SK-N-SH (cell line): ENCODE measurements at regions not wholly inside any gene's neighbourhood (a gene's known extent, or its start where the extent isn't known, plus 50 kb on each side); places are given as distances from the start of the nearest gene placed in this dataset.

Experiments
- CTCF ChIA-PET: fragments of 300-600, 350-600 bp; formaldehyde crosslinking; extraction: SDS; loops from one replicate; lab custom pipeline; 2021; lab: Yijun Ruan, JAX
- POLR2A ChIA-PET: fragments of 350-600 bp; sonication (Branson Sonifier 250); formaldehyde crosslinking; extraction: SDS; loops from one replicate; lab custom pipeline; 2020; ENCODE audit warnings: antibody characterized with exemption, inconsistent platforms; lab: Yijun Ruan, JAX
- DNase-seq: peaks from one replicate; pipeline ENCODE4 v3.0.0; 2012
- H2AFZ ChIP-seq: fragments of 200-600 bp; sonication (generic); 2 replicates; pipeline ENCODE4 v1.8.1; 2016; ENCODE audit warnings: antibody characterized with exemption, mild to moderate bottlenecking, low read depth
- H3F3A ChIP-seq: fragments of 200-600 bp; sonication (generic); replicated peaks from 2 replicates; pipeline ENCODE3; 2016; ENCODE audit warnings: antibody characterized with exemption, mild to moderate bottlenecking; ENCODE audit not compliant: insufficient read depth
- H3K27ac ChIP-seq, 2 experiments: fragments of 200-500 bp in 1 of 2; fragments of 200-600 bp in 1 of 2; sonication (Bioruptor generic) in 1 of 2; sonication (generic), shearing (Covaris generic) in 1 of 2; 2 replicates each; pipeline versions ENCODE4 v1.5.1 to v1.6.1; 2014 to 2016; ENCODE audit warnings: low read depth in 2 of 2, inconsistent platforms in 1 of 2, low read length in 1 of 2, mild to moderate bottlenecking in 1 of 2, mixed read lengths in 1 of 2
- H3K27me3 ChIP-seq: fragments of 200-600 bp; sonication (generic), shearing (Covaris generic); 2 replicates; pipeline ENCODE4 v1.6.1; 2016; ENCODE audit warnings: mixed run types; ENCODE audit not compliant: insufficient read depth
- H3K36me3 ChIP-seq, 2 experiments: fragments of 200-500 bp in 1 of 2; fragments of 200-600 bp in 1 of 2; sonication (Bioruptor generic) in 1 of 2; sonication (generic) in 1 of 2; replicated peaks in 1 of 2; 2 replicates each; pipeline versions ENCODE3 to v1.5.1; 2014 to 2016; ENCODE audit warnings: low read length in 1 of 2, mild to moderate bottlenecking in 1 of 2; ENCODE audit not compliant: insufficient read depth in 2 of 2, control insufficient read depth in 1 of 2
- H3K4me1 ChIP-seq, 2 experiments: fragments of 200-500 bp in 1 of 2; fragments of 200-600 bp in 1 of 2; sonication (Bioruptor generic) in 1 of 2; sonication (generic), shearing (Covaris generic) in 1 of 2; 2 replicates each; pipeline versions ENCODE4 v1.5.1 to v1.6.1; 2014 to 2016; ENCODE audit warnings: low read depth in 1 of 2, low read length in 1 of 2, mixed run types in 1 of 2; ENCODE audit not compliant: insufficient read depth in 2 of 2, control insufficient read depth in 1 of 2
- H3K4me2 ChIP-seq: fragments of 200-600 bp; sonication (generic), shearing (Covaris generic); 2 replicates; pipeline ENCODE4 v1.6.1; 2017; ENCODE audit warnings: mixed run types
- H3K4me3 ChIP-seq, 2 experiments: fragments of 200-500 bp in 1 of 2; fragments of 200-600 bp in 1 of 2; sonication (Bioruptor generic) in 1 of 2; sonication (generic), shearing (Covaris generic) in 1 of 2; 2 replicates each; pipeline versions ENCODE4 v1.5.1 to v1.8.1; 2014 to 2016; ENCODE audit warnings: low read depth in 2 of 2, inconsistent platforms in 1 of 2, low read length in 1 of 2, mild to moderate bottlenecking in 1 of 2, mixed read lengths in 1 of 2, moderate library complexity in 1 of 2
- H3K79me2 ChIP-seq: fragments of 200-600 bp; sonication (generic); 2 replicates; pipeline ENCODE4 v1.8.1; 2017; ENCODE audit warnings: mild to moderate bottlenecking; ENCODE audit not compliant: insufficient read depth
- H3K9ac ChIP-seq: fragments of 200-600 bp; sonication (generic); 2 replicates; pipeline ENCODE4 v1.6.1; 2017; ENCODE audit warnings: mixed run types
- H3K9me2 ChIP-seq: fragments of 200-600 bp; sonication (generic); 2 replicates; pipeline ENCODE4 v1.6.1; 2017; ENCODE audit warnings: mixed run types
- H3K9me3 ChIP-seq: fragments of 200-600 bp; sonication (generic); 2 replicates; pipeline ENCODE4 v1.6.1; 2017; ENCODE audit warnings: mixed run types, mild to moderate bottlenecking, moderate library complexity
- H4K20me1 ChIP-seq: fragments of 200-600 bp; sonication (generic); 2 replicates; pipeline ENCODE4 v1.6.1; 2017; ENCODE audit warnings: mild to moderate bottlenecking, mixed run types; ENCODE audit not compliant: insufficient read depth
- ELF1 ChIP-seq: IDR thresholded peaks from 2 replicates; pipeline ENCODE4 v1.4.0; 2012
- EP300 ChIP-seq, 2 experiments: IDR thresholded peaks; 2 replicates each; pipeline versions ENCODE4 v1.4.0 to v1.6.1; 2012; ENCODE audit warnings: borderline replicate concordance in 1 of 2, low read depth in 1 of 2, low read length in 1 of 2
- FOSL2 ChIP-seq: IDR thresholded peaks from 2 replicates; pipeline ENCODE4 v1.4.0; 2012; ENCODE audit warnings: low read depth, mild to moderate bottlenecking, moderate library complexity, borderline replicate concordance
- FOXJ3 ChIP-seq: sonication (generic); formaldehyde crosslinking; IDR thresholded peaks from 2 replicates; pipeline ENCODE4 v1.5.1; 2020; ENCODE audit warnings: mild to moderate bottlenecking, missing genetic modification reagents
- FOXM1 ChIP-seq: IDR thresholded peaks from 2 replicates; pipeline ENCODE4 v1.4.0; 2012; ENCODE audit warnings: low read depth, mild to moderate bottlenecking
- JUND ChIP-seq: IDR thresholded peaks from 2 replicates; pipeline ENCODE4 v1.4.0; 2012
- MAX ChIP-seq: IDR thresholded peaks from 2 replicates; pipeline ENCODE4 v1.4.0; 2012; ENCODE audit warnings: low read depth
- MEF2A ChIP-seq: IDR thresholded peaks from 2 replicates; pipeline ENCODE4 v1.4.0; 2012; ENCODE audit warnings: low read depth, borderline replicate concordance
- MXI1 ChIP-seq: IDR thresholded peaks from 2 replicates; pipeline ENCODE4 v1.6.1; 2012; ENCODE audit warnings: mild to moderate bottlenecking, low read depth, low read length, improper control_type of control experiment
- PBX3 ChIP-seq: IDR thresholded peaks from 2 replicates; pipeline ENCODE4; 2012
- POLR2AphosphoS5 ChIP-seq: IDR thresholded peaks from 2 replicates; pipeline ENCODE4 v1.6.1; 2012; ENCODE audit warnings: low read depth, low read length
- REST ChIP-seq: IDR thresholded peaks from 2 replicates; pipeline ENCODE4 v1.6.1; 2012; ENCODE audit warnings: mild to moderate bottlenecking, low read depth, low read length, moderate library complexity
- SIN3A ChIP-seq: IDR thresholded peaks from 2 replicates; pipeline ENCODE4 v1.6.1; 2012; ENCODE audit warnings: low read depth, mild to moderate bottlenecking, low read length, moderate library complexity, borderline replicate concordance
- TEAD4 ChIP-seq: IDR thresholded peaks from 2 replicates; pipeline ENCODE4 v1.4.0; 2012; ENCODE audit warnings: mild to moderate bottlenecking, borderline replicate concordance; ENCODE audit not compliant: insufficient read depth
- USF1 ChIP-seq: IDR thresholded peaks from 2 replicates; pipeline ENCODE4 v1.4.0; 2012; ENCODE audit warnings: low read depth, borderline replicate concordance
- USF2 ChIP-seq: fragments of 150-350 bp; IDR thresholded peaks from 2 replicates; pipeline ENCODE4 v1.6.1; 2017; ENCODE audit warnings: antibody characterized with exemption, low read length, low read depth, borderline replicate concordance
- WGBS: methylation state at CpG from one replicate; pipeline ENCODE4 v1.1.6; 2017; ENCODE audit warnings: low lambda C conversion rate; 5-methylcytosine and 5-hydroxymethylcytosine counted together

- H3K36me3 ChIP-seq = no peaks in the 10 kb centered on the region
- no peak overlapping the region for H3K9ac ChIP-seq
- no peaks in the 10 kb centered on the region for H3K9me2 ChIP-seq
- no peak overlapping the region for H3K27ac ChIP-seq
- H3K79me2 ChIP-seq = no peaks in the 10 kb centered on the region
- H2AFZ ChIP-seq = no peak overlapping the region
- POLR2A ChIA-PET = no interaction called here
- WGBS = 95% methylated on average over 7 of the region's 7 CpGs
- no peak for DNase-seq
- no peak overlapping the region for H3K4me3 ChIP-seq
- H4K20me1 ChIP-seq = no peaks in the 10 kb centered on the region
- H3K27me3 ChIP-seq = no peaks in the 10 kb centered on the region
- H3K4me2 ChIP-seq = no peak overlapping the region
- H3K4me1 ChIP-seq = no peaks in the 10 kb centered on the region
- CTCF ChIA-PET = no interaction called here
- TF ChIP-seq FOSL2 = no peak
- no peak for TF ChIP-seq TEAD4
- no peak for TF ChIP-seq MXI1
- no peak for TF ChIP-seq MEF2A
- H3F3A ChIP-seq = no peaks in the 10 kb centered on the region
- H3K9me3 ChIP-seq = no peaks in the 10 kb centered on the region
These were observed 205.6 kb upstream of the ZNF608 start for GRCh38 chr5:124952079-124952478.

- no peaks in the 10 kb centered on the region for H3K79me2 ChIP-seq
- H3K27me3 ChIP-seq = no peaks in the 10 kb centered on the region
- H3K9ac ChIP-seq = no peak overlapping the region
- H3F3A ChIP-seq = no peaks in the 10 kb centered on the region
- CTCF ChIA-PET = no interaction called here
- no peaks in the 10 kb centered on the region for H4K20me1 ChIP-seq
- H3K4me3 ChIP-seq = no peak overlapping the region
- no peak overlapping the region for H3K27ac ChIP-seq
- DNase-seq = no peak
- no peak for TF ChIP-seq SIN3A
- TF ChIP-seq POLR2AphosphoS5 = no peak
- no peak for TF ChIP-seq ELF1
- no peak for TF ChIP-seq MAX
- no peak for TF ChIP-seq USF1
- TF ChIP-seq FOXJ3 = no peak
- no peak for TF ChIP-seq JUND
- no peak for TF ChIP-seq FOXM1
- no peak for TF ChIP-seq FOSL2
- TF ChIP-seq TEAD4 = no peak
- no peaks in the 10 kb centered on the region for H3K4me1 ChIP-seq
- H3K9me3 ChIP-seq = no peaks in the 10 kb centered on the region
- POLR2A ChIA-PET = no interaction called here
- H3K36me3 ChIP-seq = no peaks in the 10 kb centered on the region
- no peak overlapping the region for H3K4me2 ChIP-seq
- no peak overlapping the region for H2AFZ ChIP-seq
- no peaks in the 10 kb centered on the region for H3K9me2 ChIP-seq
- 91% methylated on average over 2 of the region's 2 CpGs for WGBS
These were observed 206.1 kb upstream of the ZNF608 start for GRCh38 chr5:124952566-124952965.

- Histone ChIP-seq H3K4me3 (no peak overlapping the region), H3K27ac (no peak overlapping the region), H3K9me2 (no peaks in the 10 kb centered on the region), H4K20me1 (no peaks in the 10 kb centered on the region), H3K9ac (no peak overlapping the region), H3K27me3 (no peaks in the 10 kb centered on the region), H3K9me3 (no peaks in the 10 kb centered on the region), H3K36me3 (no peaks in the 10 kb centered on the region), H3K4me1 (no peaks in the 10 kb centered on the region), H3K79me2 (no peaks in the 10 kb centered on the region), H3F3A (no peaks in the 10 kb centered on the region), H2AFZ (no peak overlapping the region), H3K4me2 (no peak overlapping the region)
- 84% methylated on average over 2 of the region's 2 CpGs for WGBS
- ChIA-PET CTCF (no interaction called here), POLR2A (no interaction called here)
- no peak for DNase-seq
- TF ChIP-seq REST (no peak), MAX (no peak), PBX3 (no peak), USF2 (no peak), EP300 (IDR thresholded peaks at IDR 0.05; ENCODE audit: borderline replicate concordance in 1 of 2, low read depth in 1 of 2, low read length in 1 of 2) (no peak), MEF2A (no peak)
These were observed 208.3 kb upstream of the ZNF608 start for GRCh38 chr5:124954784-124955183.
